HK-2 (cell line): ENCODE measurements at regions not wholly inside any gene's neighbourhood (a gene's known extent, or its start where the extent isn't known, plus 50 kb on each side); places are given as distances from the start of the nearest gene placed in this dataset.
"Not testable (repeated sequence)": the region's sequence is repeated elsewhere in the genome, so short reads cannot be mapped to it uniquely, and the experiment has no call there.

Source experiments
- DNase-seq: peaks from one replicate; pipeline ENCODE4 v3.0.0-alpha.2; 2018; ENCODE audit not compliant: unreplicated experiment

DNA sequence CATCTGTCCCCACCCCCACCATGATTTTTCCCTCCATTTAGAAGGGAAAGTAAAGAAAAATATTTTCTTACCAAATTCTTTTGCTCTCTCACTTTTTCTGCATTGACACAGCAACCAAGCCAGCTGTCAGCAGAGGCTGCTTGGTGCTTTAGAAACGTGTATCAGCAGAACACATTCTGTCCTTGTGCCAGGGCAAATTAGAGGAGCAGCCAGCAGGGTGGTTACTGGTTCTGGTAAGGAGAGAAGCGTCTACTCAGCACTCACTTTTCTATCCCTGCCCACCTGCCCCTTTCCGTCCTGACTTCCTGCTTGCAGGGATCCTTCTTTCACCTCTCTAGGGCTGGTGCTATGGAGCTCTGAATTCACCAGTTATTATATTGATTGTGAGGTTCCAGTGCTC, 327.5 kb upstream of the PDE3A start:
- DNase-seq, result no peak

DNA sequence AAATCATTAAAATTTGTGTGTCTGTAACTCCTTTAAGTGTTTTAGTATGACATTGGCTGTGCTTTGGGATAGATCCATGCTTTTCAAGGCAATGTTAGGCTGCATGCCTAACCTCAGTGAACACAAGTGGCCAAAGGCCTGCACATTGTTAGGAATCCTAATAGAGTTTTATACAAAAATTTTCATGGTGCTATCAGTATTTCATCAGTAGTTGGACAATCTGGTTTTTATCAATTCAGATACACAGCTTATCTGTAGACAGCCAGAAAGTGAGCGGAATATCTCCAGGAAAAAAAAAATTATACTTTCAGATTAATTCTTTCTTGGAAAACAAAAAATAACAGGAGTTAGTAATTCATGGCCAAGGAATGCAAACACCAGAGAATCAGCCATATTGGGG, 324.0 kb upstream of the PDE3A start:
- no peak for DNase-seq

DNA sequence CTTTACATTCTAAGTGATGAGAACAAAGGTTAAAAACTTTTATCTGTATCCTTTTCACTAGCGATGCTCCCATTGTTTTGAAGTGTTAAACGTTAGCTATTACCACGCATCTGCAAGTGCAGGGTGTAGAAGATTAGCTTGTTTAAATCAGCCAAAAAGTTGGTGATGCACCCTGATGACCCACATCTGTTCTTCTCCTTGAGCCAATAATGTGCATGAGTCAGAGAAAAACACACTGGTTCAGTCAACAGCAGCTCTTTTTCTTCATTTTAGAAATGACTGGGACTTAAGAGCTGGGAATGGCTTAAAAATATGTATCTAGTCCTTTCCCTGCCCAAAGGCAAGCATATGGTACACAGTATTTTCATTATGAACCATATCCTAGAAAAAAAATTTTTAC, 323.5 kb upstream of the PDE3A start:
- no peak for DNase-seq

DNA sequence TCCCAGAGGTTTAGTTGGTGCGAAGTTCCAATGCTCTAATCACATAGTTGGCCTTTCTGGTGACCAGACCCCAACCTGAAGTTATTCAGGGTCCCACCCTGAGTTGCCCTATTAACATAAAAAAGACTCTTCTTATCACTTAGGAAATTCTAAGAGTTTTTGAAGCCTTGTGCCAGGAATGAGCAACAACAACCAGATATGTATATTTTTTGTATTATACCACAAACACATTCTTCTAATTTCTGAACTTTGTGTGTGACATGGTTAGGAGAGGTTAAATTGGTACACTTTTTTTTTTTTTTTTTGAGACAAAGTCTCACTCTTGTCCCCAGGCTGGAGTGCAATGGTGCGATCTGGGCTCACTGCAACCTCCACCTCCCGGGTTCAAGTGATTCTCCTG, 320.4 kb upstream of the PDE3A start:
- DNase-seq, result no peak

DNA sequence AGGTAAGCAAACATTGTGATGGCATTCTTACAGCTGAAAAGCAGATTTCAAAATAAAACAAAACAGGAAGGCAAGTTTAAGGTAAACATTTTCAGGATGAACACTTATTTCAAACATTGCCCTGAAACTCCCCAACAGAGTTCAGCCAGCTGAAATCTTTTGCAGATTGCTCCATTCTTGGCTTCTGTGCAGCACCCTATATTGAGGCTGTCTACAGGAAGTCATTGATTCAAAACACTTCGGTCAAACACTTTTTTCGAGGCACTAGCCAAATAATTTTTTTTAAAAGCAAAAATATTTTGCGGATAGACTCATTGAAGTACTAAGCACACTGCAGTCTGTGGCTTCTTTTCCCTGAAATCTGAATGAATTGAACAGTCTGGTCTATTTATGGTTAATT, 318.1 kb upstream of the PDE3A start:
- no peak for DNase-seq

DNA sequence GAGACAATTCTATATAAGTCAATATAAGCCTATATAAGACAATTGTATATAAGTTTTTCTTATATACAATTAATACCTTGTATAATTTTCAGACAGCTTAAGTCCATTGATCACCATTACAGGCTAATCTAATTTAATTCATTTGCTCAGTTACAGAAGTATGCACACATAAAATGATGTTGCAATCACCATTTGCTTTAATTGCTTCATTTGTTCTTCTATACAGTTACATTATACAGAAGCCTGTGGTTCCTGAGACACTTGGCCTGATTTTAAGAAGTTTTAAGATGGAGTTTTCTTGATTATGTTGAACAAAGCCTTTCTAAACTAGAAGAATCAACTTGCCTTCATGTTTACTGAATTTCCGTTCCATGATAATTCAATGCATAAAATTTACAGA, 314.6 kb upstream of the PDE3A start:
- DNase-seq, result no peak

DNA sequence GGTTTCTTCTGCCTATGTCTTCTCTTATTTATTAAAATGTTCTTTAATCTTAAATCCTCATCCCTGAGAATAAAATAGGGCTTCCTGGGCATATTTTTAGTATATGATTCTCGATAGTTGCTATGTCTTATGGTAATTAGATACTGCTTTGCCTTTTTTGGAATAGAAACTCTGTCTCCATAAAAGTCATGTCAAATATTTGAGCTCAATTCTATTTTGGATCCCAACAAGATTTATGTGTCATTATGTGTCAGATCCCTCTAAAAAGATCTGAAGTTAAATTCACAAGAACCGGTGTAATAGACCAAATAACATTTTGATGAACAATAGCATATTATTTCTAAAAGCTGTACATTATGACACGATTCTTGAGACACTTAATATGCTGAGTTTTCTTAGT, 312.5 kb upstream of the PDE3A start:
- DNase-seq, result no peak

DNA sequence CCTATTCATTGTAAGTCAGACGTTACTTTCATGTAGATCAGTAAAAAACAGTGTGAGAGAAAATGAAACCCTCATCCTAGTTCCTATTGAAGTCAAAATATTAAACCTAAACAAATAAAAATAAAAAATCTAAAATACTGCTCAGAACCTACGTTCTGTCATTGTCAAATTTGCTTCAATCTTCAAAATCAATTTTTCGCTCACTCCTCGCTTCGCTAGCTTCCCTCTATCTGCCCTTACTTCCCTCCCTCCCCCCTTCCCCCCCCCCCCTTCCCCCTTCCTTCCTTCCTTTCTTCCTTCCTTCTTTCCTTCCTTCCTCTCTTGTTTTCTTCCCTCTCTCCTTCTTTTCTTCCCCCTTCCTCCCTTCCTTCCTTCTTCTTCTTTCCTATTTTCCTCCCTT, 310.9 kb upstream of the PDE3A start:
- no peak for DNase-seq

DNA sequence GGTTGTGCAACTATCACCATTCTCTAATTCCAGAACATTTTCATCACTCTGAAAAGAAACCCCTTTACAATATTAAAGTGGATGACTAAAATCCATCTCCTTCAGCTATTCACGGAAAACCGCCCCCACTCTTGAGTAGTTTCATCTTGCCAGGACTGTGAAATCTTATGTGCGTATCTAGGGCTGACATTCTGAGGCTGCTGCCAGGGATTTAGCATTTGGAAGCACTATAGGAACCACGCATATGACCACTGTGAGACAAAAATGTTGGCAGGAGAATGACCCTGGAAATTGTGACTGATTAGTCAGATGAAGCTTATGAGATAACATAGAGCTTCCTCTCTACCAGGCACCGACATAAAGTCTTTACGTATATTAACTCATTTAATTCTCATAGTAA, 305.2 kb upstream of the PDE3A start:
- no peak for DNase-seq

DNA sequence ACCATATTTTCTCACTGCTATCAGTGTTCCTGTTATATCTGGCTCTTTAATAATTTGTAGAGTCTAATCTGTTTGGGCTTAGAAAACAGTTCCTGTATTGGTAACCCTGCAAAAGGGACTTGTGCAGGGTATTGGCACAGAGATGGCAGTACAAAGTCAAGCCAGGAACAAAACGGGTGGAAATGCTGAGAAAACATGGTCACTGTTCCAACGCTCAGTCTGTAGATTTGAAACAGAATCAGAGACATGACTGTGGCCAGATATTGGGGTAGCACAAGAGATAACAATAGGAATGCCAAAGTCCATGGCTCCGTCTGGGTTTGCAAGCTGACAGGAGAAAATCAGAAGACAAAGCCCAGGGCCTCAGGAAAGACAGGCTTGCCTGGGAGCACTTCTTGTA, 290.7 kb upstream of the PDE3A start:
- no peak for DNase-seq

DNA sequence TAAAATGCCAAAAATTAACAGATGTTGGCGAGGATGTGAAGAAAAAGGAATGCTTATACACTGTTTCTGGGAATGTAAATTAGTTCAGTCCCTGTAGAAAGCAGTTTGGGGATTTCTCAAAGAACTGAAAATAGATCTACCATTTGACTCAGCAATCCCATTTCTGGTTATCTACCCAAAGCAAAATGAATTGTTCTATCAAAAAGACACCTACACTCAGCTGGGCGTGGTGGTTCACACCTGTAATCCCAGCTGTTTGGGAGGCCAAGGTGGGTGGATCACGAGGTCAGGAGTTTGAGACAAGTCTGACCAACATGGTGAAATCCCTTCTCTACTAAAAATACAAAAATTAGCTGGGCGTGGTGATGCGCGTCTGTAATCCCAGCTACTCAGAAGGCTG, 279.3 kb upstream of the PDE3A start:
- no peak for DNase-seq

DNA sequence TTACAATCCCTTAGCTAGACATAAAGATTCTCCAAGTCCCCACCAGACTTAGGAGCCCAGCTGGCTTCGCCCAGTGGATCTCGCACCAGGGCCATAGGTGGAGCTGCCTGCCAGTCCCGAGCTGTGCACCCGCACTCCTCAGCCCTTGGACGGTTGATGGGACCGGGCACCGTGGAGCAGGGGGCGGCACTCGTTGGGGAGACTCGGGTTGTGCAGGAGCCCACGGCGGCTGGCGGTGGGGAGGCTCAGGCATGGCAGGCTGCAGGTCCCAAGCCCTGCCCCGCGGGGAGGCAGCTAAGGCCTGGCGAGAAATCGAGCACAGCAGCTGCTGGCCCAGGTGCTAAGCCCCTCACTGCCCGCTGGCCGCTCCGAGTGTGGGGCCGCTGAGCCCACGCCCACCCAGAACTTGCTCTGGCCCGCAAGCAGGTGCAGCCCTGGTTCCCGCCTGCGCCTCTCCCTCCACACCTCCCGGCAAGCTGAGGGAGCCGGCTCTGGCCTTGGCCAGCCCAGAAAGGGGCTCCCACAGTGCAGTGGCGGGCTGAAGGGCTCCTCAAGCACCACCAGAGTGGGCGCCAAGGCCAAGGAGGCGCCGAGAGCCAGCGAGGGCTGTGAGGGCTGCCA, 275.0 kb upstream of the PDE3A start:
- not testable (repeated sequence) for DNase-seq

DNA sequence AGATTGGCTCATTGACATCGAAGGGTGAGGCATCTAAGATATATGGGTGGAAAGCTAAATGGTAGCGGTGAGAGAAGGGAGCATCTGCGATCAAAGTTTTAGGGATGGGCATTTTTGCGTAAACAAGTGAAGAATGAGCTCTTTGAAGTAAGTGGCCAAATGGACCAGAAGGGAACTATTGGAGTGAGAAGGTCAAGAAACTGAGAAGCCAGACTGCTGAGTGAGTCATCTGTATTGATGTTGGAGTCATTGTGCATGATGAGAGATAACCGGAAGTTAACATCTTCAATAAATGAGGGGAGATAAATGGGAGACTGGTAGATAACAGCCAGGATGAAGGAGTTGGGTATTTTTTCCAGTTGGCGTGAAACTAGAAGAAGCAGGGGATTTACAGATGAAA, 271.9 kb upstream of the PDE3A start:
- no peak for DNase-seq

DNA sequence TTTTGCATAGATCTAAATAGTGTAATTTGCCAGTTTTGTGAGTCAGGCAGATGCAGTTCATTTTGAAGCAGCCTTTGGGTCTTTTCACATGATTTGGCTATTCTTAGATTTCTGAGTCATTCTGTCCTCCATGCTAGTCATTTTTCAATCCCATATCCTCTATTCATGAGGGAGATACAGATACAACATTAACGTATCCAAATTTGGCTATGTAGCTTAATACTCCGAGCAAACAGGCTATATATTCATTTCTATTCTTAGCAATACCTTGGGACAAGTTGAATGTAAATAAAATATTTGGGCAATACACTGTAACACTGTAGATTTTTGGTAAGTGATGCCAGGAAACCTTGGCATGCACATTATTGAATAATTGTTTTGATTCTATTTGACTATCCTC, 270.7 kb upstream of the PDE3A start:
- DNase-seq, result no peak

DNA sequence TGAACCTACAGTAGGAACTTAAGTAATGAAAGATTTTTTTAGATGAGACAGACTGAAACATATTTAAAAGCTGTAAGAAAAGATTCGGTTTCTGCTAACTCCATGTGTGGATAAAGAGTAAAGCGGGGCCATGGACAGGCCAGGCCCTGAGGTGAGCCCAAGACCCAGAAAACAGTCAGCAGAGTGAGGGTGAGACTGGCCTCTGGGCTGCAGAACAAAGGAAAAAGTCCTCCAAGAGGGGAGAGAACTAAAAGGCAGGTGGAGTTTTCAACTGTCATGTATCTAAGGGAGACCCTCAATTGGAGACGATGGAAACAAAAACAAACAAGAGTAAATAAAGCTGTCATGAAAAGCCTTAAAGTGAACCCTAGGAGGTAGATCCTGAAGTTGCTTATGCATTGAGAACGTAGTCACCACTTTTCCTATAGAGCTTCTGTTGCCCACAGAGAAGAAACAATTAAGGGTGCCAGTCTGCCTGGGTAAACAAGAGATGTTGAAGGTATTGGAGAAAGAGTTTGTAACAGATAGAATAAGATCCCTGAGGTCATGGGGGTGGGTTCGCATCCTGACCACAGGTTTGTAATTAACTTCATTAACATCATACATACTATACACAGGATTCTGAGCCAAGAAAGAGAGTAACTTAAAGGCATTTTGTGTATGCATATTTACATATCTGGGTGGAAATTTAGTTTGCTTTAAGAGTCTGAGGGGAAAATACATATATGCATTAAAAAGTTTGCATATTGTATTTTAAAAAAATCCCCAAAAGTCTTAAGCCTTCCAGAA, 268.7 kb upstream of the PDE3A start:
- no peak for DNase-seq

DNA sequence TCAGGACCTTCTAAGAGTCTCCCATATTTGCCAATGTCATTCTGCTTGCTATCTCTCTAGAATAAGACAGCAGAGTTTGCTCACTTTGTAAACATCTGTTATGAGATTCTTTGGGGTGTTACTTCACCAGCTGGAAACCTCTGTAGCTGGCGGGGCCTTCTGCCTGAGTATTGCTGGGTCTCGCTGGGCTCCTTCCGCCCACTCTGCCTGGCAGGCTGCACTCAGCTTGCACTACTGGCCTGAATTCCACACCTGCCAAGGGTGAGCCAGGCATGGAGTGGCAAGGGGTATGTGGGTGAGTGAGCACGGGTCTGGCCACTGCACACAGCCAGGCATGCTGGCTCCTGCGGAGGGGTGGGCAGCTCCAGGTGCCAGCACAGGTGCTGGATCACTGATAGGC, 267.3 kb upstream of the PDE3A start:
- no peak for DNase-seq

DNA sequence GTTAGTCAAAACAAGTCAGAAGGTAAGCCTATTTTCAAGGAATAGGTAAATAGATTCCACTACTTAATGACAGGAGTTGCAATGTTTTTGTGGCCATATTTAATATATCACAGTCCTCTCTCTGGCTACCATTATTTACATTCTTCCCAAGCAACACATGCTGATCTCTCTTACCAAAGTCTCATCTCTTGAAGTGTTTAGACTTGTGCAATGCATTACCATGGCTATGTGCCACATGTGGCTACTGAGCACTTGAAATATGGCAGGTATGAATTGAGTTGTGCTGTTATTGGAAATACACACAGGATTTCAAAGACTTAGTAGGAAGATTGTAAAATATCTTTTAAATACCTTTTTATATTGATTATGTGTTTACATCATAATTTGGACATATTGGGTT, 262.4 kb upstream of the PDE3A start:
- no peak for DNase-seq

DNA sequence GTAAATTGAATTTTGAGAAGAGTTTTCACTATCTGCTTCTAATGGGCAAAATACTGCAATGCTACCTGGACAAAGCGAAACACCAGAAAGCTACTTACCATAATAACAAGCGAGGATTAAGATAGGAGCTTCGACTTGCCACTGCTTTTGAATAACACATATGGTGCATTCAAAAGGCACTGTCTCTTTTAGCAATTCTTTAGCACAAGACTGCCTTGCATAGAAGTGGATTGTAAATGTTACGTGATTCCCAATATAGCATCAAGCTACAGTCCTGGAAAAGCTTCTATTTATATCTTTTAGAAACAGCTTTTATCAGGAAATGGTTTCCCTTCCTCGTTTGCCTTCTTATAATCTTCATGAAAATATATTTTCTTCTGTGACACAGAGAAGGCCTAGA, 258.7 kb upstream of the PDE3A start:
- DNase-seq, result no peak

DNA sequence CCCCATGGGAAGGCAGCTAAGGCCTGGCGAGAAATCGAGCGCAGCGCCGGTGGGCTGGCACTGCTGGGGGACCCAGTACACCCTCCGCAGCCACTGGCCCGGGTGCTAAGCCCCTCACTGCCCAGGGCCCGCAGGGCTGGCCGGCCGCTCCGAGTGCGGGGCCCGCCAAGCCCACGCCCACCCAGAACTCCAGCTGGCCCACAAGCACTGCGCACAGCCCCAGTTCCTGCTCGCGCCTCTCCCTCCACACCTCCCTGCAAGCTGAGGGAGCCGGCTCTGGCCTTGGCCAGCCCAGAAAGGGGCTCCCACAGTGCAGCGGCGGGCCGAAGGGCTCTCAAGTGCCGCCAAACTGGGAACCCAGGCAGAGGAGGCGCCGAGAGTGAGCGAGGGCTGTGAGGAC, 253.0 kb upstream of the PDE3A start:
- DNase-seq, result not testable (repeated sequence)

DNA sequence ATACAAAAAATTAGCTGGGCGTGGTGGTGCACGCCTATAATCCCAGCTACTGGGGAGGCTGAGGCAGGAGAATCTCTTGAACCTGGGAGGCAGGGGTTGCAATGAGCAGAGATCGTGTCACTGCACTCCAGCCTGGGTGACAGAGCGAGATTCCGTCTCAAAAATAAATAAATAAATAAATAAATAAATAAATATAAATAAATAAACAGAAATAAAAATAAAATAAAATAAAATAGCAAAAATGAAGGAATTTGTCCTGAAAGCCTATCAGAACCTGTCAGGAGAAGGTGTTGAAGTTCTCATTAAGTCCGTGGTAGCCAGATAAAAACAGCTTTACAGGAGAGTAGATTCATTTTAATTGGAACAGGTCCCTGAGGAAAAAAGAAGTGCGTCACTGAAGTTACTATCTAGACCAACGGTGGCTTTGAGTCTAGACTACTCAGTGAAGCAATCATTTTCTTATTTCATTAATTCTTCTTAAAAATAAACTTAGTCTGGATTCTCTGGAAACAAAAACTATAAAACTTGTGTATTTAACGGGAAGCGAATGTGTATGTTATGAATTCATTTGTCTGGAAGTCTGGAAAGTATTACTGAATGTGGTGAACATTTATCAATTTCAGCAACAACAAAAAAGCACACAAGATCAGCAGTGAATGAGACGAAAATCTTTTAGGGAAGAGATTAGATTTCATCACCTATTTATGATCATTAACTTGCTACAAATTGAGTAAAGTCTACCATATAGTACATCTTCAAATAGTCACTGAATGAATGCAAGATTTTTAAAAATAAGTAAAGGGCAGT, 248.5 kb upstream of the PDE3A start:
- DNase-seq, result no peak

DNA sequence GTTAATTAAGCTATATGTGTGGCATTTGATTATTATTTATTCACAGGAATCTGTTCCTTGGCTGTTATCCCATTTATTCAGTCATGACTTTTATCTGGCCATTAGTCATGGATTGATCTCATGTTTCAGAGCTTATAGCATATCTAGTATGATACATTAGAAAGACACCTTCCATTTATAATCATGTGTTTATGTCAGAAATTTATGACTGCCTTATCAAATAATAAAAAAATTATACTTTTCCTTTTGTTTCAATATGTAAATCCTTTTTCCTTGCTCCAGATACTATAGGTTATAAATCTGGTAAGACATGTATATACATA, 248.0 kb upstream of the PDE3A start:
- DNase-seq, result no peak

DNA sequence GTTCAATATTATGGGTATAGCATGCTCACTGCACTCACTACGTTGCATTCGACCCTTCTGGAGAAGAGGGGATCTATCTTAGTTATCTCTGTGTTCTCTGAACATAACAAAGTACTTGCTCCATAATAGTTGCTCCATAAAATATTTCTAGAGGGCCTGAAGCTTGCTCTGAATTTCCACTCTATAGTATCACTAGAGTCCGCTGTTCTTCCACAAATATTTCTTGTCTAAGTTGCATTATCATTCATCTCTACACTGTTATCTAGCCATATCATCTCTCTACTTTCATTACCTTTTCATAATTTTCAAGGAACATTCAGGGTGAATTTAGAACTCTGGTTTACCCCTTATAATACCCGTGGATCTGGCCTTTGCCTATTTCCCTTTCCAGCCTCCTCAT, 246.1 kb upstream of the PDE3A start:
- DNase-seq, result no peak

DNA sequence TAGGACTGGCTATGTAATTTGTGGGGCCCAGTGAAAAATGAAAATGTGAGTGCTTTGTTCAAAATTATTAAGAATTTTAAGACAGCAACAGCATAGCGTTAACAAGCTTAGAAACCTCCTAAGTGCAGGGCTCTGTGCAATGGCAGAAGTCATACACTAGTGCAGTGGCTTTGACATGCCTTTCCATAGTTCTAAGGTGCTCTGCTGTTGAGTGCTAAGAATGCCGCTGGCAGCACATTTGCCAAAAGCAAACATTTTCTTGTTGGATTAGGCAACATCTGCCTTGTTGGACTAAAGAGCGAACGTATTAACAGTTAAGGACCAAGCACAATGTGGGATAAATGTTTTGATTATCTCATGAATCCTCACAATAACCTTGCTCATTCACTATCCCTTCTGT, 244.9 kb upstream of the PDE3A start:
- no peak for DNase-seq
